ENCODE measurements at regions not wholly inside any gene's neighbourhood (a gene's known extent, or its start where the extent isn't known, plus 50 kb on each side); places are given as distances from the start of the nearest gene placed in this dataset.

DNA sequence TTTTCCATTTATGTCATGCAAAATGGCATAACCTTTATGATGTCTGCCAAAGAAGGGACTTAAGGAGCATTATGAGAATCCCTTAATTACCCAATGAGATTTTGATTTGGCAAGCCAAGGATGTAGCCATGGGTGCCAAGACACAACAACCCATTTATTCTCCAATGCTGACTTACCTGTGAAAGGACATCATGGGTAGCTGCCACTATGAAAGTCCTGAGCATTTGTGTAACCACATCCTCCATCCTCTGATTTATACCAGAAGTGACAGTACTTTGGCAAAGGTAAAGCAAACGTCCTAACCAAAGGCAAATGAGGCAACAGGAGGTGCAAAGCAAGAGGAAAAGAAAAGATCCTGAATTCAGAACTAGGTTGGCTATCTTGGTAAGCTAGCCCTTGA lies 87.3 kb upstream of the EMCN start (continued):
- no peak for TF ChIP-seq PRDM2 (tag by site-specific recombination; IDR thresholded peaks at IDR 0.05; ENCODE audit: borderline replicate concordance)

DNA sequence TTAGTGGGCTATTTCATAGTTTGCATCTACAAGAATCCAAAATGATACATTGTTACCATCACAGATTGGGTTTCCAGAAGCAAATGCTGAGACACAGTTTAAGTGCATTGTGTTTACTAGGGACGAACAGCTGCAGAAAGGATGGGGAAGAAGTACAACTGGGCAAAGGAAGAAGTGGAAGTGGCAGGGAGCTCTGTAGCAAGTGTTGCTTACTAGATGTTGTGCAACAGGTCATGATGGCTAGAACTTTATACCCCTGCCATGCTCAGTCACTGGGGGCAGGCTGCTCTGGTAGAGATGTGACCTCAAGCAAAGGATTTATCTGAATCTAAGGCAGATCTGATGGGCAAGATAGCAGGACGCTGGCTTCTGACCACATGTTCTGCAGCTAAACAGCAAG lies 76.1 kb upstream of the EMCN start:
- TF ChIP-seq ZNF184 (tag by site-specific recombination; IDR thresholded peaks at IDR 0.05) (no peak), SCRT2 (tag by site-specific recombination; IDR thresholded peaks at IDR 0.05) (0 out of 2 replicates have a peak, but pooled peaks have one; percentile 21)
- no peaks in the 10 kb centered on the region for H3K36me3 ChIP-seq (ENCODE audit: control insufficient read depth in 2 of 2, insufficient read depth in 1 of 2, low read length in 2 of 2)
- ChIA-PET CTCF (no interaction called here), POLR2A (no interaction called here)
- no peaks in the 10 kb centered on the region for H3K9me3 ChIP-seq (ENCODE audit: control insufficient read depth, insufficient read depth, low read depth, low read length)
- H3K4me3 ChIP-seq (ENCODE audit: low read depth, low read length): no peak overlapping the region
- no peaks in the 10 kb centered on the region for H3K4me1 ChIP-seq (ENCODE audit: control insufficient read depth, insufficient read depth, low read length)
- no peak overlapping the region for H3K27ac ChIP-seq (ENCODE audit: extremely low read depth, low read depth, low read length)

GRCh38 chr4:100591161-100591876 lies 73.5 kb upstream of the EMCN start:
- Histone ChIP-seq H3K27ac (ENCODE audit: extremely low read depth, low read depth, low read length) (no peak overlapping the region), H3K4me1 (ENCODE audit: control insufficient read depth, insufficient read depth, low read length) (no peaks in the 10 kb centered on the region), H3K4me3 (ENCODE audit: low read depth, low read length) (no peak overlapping the region), H3K36me3 (ENCODE audit: control insufficient read depth in 2 of 2, insufficient read depth in 1 of 2, low read length in 2 of 2) (no peaks in the 10 kb centered on the region), H3K9me3 (ENCODE audit: control insufficient read depth, insufficient read depth, low read depth, low read length) (no peaks in the 10 kb centered on the region)
- TF ChIP-seq, protein P1, sequence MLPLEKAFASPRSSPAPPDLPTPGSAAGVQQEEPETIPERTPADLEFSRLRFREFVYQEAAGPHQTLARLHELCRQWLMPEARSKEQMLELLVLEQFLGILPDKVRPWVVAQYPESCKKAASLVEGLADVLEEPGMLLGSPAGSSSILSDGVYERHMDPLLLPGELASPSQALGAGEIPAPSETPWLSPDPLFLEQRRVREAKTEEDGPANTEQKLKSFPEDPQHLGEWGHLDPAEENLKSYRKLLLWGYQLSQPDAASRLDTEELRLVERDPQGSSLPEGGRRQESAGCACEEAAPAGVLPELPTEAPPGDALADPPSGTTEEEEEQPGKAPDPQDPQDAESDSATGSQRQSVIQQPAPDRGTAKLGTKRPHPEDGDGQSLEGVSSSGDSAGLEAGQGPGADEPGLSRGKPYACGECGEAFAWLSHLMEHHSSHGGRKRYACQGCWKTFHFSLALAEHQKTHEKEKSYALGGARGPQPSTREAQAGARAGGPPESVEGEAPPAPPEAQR (tag by site-specific recombination; IDR thresholded peaks at IDR 0.05): no peak
- TF ChIP-seq ZNF792 (tag by site-specific recombination; IDR thresholded peaks at IDR 0.05) (no peak), ZNF239 (tag by site-specific recombination; IDR thresholded peaks at IDR 0.05) (no peak), ZNF596 (tag by site-specific recombination; IDR thresholded peaks at IDR 0.05) (no peak), ZNF174 (tag by site-specific recombination; IDR thresholded peaks at IDR 0.05) (no peak), ZNF148 (tag by site-specific recombination; IDR thresholded peaks at IDR 0.05; ENCODE audit: borderline replicate concordance) (no peak), ZBTB8A (tag by site-specific recombination; IDR thresholded peaks at IDR 0.05) (no peak), ZNF302 (tag by site-specific recombination; IDR thresholded peaks at IDR 0.05; ENCODE audit: low read depth) (no peak), ZNF248 (tag by site-specific recombination; IDR thresholded peaks at IDR 0.05) (no peak), MYNN (tag by site-specific recombination; IDR thresholded peaks at IDR 0.05; ENCODE audit: borderline replicate concordance) (no peak), ZNF132 (tag by site-specific recombination; IDR thresholded peaks at IDR 0.05; ENCODE audit: borderline replicate concordance) (no peak), ZNF157 (tag by site-specific recombination; IDR thresholded peaks at IDR 0.05) (no peak), ZNF10 (tag by site-specific recombination; IDR thresholded peaks at IDR 0.05) (no peak), ZNF391 (tag by site-specific recombination; IDR thresholded peaks at IDR 0.05; ENCODE audit: borderline replicate concordance, low read depth) (no peak), ZNF140 (tag by site-specific recombination; IDR thresholded peaks at IDR 0.05) (no peak), ZNF366 (tag by site-specific recombination; conservative IDR thresholded peaks at IDR 0.05) (no peak), ZNF404 (tag by site-specific recombination; IDR thresholded peaks at IDR 0.05) (no peak), KLF9 (tag by site-specific recombination; IDR thresholded peaks at IDR 0.05; ENCODE audit: low read depth) (no peak)
- TF ChIP-seq, protein P2, sequence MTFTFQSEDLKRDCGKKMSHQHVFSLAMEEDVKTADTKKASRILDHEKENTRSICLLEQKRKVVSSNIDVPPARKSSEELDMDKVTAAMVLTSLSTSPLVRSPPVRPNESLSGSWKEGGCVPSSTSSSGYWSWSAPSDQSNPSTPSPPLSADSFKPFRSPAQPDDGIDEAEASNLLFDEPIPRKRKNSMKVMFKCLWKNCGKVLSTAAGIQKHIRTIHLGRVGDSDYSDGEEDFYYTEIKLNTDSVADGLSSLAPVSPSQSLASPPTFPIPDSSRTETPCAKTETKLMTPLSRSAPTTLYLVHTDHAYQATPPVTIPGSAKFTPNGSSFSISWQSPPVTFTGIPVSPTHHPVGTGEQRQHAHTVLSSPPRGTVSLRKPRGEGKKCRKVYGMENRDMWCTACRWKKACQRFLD (tag by site-specific recombination; IDR thresholded peaks at IDR 0.05): no peak
- ChIA-PET CTCF (interaction anchor here (0.7 kb wide), 1 partner anchor 219 kb away, joined by 3 read pairs; no protein-coding TSS in a partner anchor), POLR2A (no interaction called here)

Data from HEK293 (cell line).